Right kidney (tissue), 1 donor: ENCODE measurements at regions not wholly inside any gene's neighbourhood (a gene's known extent, or its start where the extent isn't known, plus 50 kb on each side); places are given as distances from the start of the nearest gene placed in this dataset.

Source experiments
- DNase-seq: peaks from one replicate; pipeline ENCODE4 v3.0.0-alpha.2; 2016

DNA sequence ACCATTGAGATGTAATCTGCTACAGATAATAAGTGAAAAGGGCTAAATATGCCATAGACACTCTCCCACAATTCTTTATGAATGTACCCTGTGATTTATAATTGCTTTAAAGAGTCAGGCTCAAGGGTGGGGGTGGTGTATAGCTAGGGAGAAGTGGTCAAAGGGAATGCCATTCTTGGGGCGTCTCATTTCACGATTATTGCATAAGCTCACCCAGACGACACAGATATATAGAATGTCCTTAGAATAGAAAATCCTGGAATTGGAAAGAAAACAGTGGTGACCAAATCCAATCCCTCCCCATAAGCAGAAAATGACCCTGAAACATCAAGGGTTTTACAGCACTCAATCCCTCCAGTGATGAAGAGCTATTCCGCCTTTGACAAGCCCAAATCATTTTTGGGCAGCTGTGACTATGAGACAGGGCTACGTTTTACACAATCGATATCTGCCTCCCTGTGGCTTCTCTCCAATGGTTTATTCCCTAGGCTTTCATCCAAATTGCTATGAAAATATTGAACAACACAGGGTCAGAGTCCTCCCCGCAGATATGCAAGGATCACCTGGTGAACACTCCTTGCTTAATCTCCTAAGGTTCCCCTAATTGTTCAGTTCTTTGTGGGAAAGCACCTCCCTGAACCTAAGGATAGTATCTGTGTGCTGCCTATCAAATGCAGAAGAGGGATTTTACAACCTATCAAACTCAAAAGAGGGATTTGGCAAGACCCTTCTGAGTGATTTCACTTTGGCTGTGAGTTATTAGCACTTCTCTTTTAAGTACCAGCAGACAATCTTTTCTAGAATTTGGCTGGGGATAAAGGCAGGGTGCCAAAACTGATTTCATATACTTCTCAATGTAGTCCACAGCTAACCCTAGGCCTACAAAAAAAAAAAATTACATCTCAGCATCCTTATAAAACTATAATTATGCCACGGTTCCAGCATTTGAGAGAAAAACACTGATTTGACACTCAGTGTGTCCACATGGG is 144.9 kb upstream of the CDH6 start:
- no peak for DNase-seq

DNA sequence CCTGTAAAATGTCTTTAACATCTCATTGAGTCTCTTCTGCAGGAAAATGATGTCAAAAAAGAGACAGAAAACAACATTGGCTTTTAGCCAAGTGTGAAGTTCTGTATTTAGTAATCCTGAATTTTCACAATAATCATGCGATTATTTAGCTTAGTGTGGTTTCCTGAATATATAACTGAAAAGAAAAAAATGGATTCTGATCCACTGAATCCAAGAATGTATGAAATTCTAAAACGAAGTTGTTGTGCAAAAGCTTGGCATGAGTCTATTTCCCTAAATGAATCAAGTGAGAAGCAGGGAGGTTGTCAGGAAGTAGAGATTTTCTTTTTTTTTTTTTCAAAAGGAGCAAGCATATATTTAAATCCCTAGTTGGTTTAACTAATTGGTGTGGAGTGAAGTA is 145.9 kb upstream of the CDH6 start:
- DNase-seq, result no peak

DNA sequence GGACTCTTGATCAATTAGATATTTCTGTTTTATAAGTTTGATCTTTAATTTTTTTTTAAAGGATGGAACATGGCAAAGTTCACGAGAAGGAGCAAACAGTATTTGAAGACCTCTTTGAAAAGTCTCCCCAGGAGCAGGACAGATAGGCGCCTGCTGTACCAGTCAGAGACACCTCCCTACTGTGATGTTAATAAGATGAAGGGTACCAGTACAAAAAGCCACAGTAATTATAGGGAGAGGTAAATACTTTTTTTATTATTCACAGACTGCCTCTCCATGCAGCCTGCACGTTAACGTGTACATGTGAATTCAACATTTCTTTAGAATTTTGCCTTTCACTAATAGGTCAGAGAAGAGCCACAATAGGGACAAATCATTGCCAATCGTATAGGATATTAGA is 146.5 kb upstream of the CDH6 start:
- DNase-seq, result no peak

DNA sequence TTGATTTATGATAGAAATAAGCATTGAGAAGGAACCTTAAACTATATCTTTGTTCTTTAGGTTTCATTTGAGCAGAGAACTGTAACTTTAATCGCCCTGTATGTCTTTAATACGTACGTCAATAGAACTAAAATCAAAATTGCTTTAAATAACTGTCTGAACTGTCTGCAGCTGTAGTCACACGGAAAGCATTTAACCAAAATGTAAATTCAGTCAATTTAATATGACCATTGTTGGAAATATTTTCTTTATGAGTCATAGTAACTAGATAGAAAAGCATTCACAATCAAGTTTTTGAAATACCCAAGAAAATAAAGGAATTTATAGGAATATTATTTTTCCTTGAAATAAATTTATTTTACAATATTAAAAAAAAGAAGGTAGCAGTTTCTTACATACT is 157.1 kb upstream of the CDH6 start:
- DNase-seq, result no peak

DNA sequence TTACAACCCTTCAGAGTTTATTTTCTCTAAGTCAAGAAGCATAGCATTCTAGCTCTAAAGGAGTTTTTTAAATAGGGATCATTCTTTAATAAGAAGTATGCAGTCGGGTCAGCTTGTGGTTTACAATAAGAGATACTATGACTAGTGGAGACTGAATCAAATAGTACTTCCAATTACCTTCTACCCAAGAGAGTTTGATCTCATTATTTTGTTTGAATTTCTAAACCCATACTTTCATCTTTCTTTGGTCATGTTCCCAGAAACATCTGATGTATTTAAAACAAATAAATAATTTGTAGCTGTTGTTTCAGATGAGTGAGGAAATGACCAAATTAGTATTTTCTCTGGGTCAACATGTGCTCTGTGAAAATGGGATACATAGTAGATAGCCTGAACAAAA is 160.2 kb upstream of the CDH6 start:
- DNase-seq, result no peak

DNA sequence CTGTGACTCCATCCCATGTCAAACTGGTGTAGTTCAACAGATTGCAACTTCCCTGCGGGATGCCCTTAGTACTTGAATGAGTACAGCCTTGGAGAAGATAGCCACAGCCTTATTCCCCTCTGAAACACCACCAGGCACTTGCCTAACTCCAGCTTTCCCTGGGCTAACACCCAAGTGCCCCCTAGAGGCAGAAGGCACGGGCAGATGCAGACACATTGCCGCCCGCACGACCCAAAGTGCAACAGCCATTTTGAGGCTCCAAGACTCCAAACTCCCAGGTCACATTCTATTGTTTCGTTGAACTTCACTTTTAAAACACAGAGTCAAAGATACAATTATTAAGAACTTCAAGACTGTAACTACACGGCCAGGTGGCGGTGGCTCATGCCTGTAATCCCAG is 163.6 kb upstream of the CDH6 start:
- DNase-seq, result no peak

DNA sequence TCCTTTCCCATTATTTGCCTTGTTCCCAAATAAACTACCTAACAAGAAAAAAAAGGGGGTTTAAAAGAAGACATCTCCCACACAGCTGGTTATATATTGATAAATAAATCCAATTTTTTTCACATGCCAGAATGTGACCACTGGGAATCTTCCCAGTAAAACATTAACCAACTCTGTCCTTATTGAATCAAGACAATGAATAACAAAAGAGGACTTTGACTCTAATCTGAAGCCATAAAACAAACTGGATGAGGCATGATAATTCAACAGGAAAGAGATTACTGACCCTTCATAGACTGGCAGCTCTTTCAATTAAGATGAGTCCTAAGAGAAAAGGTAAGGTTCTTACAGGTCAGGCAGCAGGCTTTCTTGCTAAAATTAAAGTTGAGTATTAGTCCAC is 165.8 kb upstream of the CDH6 start:
- DNase-seq, result no peak

DNA sequence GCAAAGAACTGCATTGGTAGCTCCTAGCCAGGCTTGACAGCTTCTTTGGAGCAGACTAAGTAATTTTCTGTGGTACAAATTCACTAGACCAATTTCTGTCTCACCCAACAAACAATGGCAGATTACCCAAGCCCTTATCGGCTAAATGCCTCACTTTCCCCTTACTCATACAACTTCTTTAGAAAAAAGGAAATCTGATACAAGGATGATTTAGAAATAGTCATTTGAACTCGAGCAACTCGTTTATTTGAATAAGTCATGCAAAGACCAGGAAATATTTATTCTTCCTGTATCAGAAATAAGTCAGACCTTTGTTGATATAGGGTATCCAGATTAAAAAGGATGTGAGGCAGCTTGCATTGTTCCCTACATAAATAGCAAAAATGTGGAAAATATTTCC is 170.4 kb upstream of the CDH6 start:
- DNase-seq, result no peak

DNA sequence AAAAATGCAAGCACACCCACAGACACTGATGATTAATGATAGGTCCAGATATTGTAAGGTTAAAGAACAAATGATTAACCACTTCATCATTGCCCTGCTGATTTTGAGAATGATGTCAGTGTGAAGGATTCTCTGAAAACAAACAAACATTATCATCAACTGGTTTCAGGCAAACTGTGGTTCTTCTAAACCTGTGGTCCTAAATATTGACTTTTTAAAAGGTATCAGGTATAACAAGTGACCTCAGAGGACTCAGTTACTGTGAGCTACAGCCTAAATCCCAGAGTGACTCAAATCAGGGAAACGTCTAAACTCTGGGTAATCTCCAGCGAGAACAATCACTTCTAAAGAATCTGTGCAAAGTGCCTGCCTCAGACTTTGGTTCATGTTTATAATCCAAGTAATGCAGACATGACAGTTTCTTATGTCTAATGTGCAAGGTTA is 172.3 kb upstream of the CDH6 start:
- no peak for DNase-seq

DNA sequence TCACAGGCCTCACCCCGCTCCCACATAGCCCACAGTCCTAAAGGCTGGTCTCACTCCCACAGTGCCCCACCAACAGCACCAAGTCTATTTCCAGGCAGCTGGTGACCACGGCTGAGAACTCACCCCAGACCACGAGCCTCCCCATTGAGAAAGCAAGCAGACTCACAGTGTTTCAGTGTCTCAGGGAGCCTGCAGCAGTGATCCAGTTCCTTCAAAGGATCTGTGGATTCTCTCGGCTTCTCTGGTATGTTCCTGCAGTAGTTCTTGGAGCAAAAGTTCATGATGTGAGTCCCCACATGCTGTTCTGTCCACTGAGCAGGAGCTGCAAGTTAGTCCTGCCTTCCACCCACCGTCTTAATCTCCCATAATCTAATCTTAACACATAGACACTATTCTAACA is 185.3 kb upstream of the CDH6 start:
- DNase-seq, result no peak

DNA sequence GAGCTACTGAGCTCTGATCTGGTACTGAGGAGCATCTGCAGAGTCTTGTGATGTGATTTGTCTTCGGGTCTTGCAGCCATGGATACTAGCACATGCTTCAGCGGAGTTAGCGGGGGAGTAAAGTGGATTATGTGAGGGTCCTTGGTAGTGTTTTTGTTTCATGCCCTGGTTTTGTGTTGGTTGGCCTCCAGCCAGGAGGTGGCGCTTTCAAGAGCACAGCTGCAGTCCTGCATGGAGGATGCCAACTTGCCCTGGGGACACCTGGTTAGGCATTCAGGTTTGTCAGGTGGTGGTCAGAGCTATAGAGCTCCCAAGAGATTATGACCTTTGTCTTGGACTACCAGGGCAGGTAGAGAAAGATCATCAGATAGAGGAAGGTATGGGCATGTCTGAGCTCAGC is 185.8 kb upstream of the CDH6 start:
- no peak for DNase-seq

DNA sequence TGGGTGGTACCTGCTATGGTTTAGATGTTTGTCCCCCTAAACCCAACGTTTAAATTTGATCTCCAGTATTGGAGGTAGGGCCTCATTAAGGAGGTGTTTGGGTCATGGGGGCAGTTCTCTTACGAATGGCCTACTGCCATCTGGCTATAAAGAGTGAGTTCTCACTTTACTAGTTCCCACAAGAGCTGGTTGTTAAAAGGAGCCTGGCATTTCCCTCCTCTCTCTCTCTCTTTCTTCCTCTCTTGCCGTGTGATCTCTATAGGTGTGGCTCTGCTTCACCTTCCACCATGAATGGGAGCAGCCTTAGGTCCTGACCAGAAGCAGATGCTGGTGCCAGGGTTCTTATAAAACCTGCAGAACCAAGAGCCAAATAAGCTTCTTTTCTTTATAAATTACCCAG is 193.2 kb upstream of the CDH6 start:
- no peak for DNase-seq

DNA sequence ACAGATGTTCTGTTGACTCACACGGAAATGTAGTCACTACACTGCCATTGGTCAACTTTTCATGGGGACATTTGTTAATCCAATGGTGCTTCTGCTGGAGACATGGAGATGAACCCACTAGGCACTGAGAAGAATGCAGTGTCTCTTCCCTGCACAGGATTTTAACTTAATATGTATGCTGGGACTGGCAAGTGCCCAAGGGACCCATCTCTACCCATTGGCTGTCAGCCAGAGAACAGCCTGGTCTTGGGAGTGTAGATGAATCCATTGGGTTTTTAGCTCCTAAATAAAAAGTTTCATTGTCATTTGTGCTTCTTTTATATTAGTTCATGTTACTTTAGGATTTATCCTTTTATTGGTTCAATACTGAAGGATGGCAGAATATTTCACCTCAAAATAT is 195.8 kb upstream of the CDH6 start:
- DNase-seq, result no peak

DNA sequence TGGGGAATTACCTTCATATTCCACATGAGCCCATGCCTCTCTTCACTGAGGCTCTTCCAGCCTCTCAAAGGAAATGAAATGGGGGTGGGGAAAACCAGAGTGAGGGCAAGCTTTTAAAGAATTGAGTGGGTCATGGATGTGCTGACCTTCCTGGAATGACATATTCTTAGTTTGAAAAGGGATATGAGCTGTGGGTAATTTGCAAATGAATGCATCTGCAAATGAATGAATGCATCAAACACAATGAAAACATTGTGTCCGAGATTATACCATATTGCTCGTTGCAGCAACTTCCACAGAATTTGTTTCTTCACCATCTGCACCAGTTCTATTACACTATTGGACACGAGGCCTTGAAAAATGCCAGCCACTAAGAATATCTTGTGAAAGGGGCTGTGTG is 198.6 kb upstream of the CDH6 start:
- no peak for DNase-seq

DNA sequence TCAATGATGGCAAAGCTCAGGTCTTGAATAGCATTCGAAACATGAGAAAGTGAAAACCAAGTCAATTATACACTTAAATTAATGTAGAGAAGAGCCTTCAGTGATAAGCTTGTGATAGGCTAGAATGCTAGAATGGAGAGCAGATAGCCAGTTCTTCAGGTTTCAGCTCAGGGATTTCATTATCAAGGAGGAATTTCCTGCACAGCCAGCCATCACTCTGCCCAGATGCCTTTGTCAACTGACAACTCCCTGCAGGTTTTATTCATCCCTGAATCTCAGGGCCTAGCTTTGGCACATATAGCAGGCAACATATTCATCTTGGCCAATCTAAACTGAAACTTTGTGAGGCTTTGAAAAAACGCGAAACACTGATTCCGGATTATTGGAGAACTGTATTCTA is 199.3 kb upstream of the CDH6 start:
- DNase-seq, result no peak

DNA sequence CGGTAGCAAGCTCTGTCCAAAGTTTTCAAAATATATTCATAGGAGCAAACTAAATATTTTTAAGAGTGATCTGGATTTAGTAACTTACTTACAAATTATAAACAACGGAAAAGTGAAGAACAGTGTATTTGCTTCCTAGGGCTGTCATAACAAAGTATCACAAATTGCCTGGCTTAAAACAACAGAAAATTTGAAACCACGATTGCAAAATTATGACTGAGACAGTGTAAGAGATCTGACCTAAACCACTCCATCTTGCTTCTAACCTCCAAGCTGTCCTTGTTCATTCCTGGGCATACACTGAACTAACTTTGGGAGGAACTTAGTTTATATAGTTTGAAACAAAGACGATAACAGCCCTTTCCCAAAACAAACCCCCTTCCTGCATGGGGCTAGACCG is 202.0 kb upstream of the CDH6 start:
- no peak for DNase-seq

DNA sequence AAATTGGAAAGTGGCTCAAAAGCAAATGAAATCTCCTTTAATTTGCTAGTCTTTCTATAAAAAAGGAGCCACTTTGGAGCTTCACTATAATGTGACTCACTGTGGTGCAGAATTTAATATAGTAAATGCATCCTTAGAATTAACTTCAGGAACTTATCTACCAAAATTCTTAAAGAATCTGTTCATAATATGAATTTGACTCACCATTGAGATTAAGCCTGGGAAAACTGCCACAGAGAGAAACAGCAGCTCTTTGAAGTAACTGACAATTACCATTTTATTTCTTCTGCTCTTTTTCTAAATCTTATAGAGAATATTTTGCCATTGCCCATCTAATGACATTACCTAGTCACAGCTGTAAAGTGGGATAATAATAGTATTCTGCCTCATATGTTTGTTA is 211.9 kb upstream of the CDH6 start:
- no peak for DNase-seq

DNA sequence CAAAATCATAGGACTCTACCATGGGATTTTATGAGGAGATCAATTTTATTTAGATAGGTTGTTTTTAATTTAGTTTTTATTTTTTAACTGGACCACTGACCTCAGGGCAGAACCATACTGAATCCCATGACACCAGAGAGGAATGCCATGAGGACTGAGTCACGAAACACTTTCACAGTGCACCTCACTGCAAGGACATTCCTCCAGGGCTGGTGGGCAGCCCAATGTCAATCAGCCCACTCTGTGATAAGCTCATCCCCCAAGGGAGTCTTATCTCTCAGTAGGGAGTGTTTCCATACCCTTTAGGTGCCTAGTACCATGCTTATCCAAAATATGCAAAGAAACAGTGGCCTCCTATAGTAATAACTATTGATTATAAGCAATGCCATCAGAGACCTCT is 224.5 kb upstream of the CDH6 start:
- no peak for DNase-seq

DNA sequence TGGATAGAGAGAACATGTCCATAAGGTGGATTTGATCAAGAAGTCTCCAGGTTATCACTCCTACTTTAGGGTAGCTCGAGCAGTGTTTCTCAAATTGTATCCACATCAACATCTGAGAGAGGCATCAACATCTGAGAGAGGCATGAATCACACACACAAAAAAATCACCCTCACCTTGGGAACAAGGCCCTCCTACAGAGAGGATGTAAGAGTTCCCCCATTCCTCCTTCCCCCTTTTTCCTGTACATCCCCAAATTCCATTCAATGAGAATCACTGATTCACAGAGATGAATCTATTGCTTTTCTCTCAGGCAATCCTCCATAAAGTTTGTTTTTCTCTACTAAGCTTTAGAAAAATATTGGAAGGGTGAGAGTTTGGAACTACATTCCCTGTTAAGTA is 233.4 kb upstream of the CDH6 start:
- DNase-seq, result no peak

DNA sequence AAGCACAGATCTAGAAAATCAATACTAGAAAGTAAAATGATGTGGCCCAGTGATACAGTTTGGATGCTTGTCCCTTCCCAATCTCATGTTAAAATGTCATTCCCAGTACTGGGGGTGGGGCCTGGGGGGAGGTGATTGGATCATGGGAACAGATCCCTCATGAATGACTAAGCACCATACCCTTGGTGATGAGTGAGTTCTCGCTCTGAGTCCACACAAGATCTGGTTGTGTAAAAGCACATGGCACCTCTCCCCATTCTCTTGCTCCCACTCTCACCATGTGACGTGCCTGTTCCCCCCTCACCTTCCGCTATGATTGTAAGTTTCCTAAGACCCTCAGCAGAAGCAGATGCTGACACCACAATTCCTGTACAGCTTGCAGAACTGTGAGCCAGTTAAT is 234.2 kb upstream of the CDH6 start:
- DNase-seq, result no peak

DNA sequence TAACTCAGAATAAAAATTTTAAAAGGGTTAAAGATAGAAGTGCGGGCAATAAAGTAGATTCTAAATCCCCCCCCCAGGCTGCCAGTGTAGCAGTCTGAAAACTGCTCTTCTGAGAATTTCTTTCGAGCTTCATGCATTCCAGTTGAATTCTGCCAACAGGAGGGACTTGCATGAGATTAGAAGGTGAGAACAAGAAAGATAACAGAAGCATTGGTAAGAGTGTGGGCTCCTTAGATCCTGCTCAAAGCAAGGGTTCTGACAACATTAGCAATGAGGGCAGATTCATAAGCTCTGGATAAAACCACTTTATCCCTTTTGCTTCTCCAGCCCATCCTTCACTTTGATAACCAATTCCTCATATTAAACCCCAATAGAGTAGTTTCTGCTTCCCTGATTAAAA is 235.9 kb upstream of the CDH6 start:
- DNase-seq, result no peak

DNA sequence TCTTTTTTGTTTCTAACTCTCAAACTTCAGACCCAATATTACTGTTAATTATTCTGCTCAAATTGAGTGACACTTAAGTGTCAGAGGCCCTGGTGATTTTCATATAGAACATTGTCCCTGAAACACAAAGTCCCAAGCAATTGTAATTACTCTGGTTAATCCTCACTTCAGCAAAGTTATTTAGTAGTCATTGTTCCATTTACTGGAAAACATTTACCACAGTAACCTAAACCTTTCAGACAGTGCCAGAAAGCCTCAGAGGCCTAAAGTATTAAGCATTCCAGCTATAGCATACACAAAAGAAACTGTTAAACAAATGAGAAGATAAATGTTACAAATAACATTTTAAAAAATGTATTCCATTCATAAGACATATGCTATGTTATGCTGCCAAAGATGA is 237.2 kb upstream of the CDH6 start:
- DNase-seq, result no peak

DNA sequence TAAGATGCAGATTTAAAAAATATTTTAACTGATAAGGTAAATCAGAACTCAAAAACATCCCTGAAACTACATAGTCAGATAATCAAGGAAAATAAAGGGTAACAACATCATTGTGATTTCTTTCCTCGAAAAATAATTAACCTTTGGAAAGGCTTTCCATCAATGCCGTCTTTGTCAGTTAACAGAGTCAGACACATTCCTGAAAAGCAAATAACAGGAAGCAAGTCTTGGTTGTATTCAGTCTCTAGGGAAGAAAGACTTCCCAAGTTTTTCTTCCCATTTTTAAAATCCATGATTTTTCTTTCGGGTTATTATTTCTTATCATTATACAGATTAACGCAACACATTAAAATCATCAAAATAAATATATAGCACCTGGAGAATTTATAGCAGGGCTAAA is 256.4 kb upstream of the CDH6 start:
- DNase-seq, result no peak

DNA sequence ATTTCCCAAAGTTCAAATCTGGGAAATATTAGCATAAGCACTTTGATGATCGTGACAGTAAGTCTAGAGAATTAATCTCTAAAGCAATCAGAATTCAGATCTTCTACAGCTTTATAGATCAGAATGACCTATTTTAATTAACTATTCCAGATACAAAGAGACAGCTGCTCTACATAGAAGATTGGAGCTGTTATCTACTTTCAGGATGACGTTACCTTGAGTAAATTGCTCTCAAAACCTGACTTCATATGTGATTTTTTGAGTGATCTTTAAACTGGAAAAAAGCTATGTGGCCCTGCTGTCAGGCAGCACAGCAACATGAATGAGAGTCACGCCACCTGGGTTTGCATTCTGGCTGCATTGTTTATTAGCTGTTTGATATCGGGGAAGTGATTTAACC is 259.9 kb upstream of the CDH6 start:
- DNase-seq, result no peak
